ENCODE measurements at regions not wholly inside any gene's neighbourhood (a gene's known extent, or its start where the extent isn't known, plus 50 kb on each side); places are given as distances from the start of the nearest gene placed in this dataset.

DNA sequence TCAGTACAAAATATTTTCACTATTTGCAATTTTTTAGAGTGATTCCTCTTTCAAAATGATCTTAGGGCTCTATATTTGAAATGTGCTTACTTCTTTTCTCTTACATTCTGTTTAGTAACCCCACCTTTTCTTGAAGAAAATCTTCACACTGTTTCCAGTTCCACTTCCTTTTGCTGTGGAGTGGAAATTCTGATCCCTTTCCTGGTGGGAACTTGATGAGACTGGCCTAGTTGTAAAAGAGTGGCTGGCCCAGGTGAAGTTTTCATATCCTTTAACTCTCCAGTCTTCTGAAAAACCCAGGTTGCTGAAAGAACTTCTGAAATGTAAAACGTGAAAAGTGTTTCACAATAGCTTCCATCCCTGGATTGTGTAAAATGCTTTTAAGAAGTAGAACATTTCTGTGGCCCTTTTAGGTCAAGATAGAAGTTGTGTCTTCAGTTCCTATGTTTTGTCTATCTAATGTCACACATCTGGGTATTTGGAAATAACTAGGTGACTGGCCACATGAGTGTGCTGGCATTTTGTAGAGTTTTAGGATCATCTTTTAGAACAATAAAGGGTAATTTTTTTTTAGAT lies 84.8 kb upstream of the LRIG1 start:
- intact Hi-C loops (cut with DNase I), result no loop called here
- no peak overlapping the region for H3K27ac ChIP-seq
- no peaks in the 10 kb centered on the region for H3K9me3 ChIP-seq
- no peaks in the 10 kb centered on the region for H3K4me1 ChIP-seq
- TF ChIP-seq, protein P1, sequence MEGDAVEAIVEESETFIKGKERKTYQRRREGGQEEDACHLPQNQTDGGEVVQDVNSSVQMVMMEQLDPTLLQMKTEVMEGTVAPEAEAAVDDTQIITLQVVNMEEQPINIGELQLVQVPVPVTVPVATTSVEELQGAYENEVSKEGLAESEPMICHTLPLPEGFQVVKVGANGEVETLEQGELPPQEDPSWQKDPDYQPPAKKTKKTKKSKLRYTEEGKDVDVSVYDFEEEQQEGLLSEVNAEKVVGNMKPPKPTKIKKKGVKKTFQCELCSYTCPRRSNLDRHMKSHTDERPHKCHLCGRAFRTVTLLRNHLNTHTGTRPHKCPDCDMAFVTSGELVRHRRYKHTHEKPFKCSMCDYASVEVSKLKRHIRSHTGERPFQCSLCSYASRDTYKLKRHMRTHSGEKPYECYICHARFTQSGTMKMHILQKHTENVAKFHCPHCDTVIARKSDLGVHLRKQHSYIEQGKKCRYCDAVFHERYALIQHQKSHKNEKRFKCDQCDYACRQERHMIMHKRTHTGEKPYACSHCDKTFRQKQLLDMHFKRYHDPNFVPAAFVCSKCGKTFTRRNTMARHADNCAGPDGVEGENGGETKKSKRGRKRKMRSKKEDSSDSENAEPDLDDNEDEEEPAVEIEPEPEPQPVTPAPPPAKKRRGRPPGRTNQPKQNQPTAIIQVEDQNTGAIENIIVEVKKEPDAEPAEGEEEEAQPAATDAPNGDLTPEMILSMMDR (IDR thresholded peaks at IDR 0.05), result no peak
- TF ChIP-seq POLR2AphosphoS5 (IDR thresholded peaks at IDR 0.05; ENCODE audit: insufficient read depth in 1 of 2, low read depth in 1 of 2) (no peak), POLR2A (IDR thresholded peaks at IDR 0.05) (no peak)
- DNase-seq (ENCODE audit: extremely low spot score in 2 of 2), result no peak
- no peaks in the 10 kb centered on the region for H3K27me3 ChIP-seq
- H3K4me3 ChIP-seq, result no peak overlapping the region
- no peaks in the 10 kb centered on the region for H3K36me3 ChIP-seq

DNA sequence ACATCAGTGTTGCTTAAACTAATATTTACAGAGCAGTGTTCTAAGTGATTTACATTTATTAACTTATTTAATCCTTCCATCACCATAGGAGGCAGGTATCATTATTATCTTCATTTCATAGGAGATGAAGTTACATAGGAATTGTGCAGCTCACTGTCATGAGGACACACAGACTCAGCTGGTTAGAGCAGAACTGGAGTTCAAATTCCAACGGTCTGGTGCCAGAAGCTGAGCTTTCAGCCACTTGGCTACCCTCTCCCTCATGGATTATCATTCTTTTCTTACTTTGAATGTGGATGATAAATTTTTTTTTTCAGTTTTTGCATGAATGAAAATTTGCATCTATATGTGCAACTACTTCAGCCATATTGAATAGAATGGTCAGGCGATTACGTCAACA lies 86.0 kb upstream of the LRIG1 start:
- no peak overlapping the region for H3K27ac ChIP-seq
- intact Hi-C loops (cut with DNase I), result no loop called here
- no peaks in the 10 kb centered on the region for H3K9me3 ChIP-seq
- TF ChIP-seq, protein P1 (IDR thresholded peaks at IDR 0.05), result no peak
- no peak for TF ChIP-seq POLR2A (IDR thresholded peaks at IDR 0.05)
- TF ChIP-seq POLR2AphosphoS5 (IDR thresholded peaks at IDR 0.05; ENCODE audit: insufficient read depth in 1 of 2, low read depth in 1 of 2), result no peak
- H3K4me3 ChIP-seq, result no peak overlapping the region
- no peaks in the 10 kb centered on the region for H3K4me1 ChIP-seq
- no peaks in the 10 kb centered on the region for H3K27me3 ChIP-seq
- no peak for DNase-seq (ENCODE audit: extremely low spot score in 2 of 2)
- no peaks in the 10 kb centered on the region for H3K36me3 ChIP-seq

DNA sequence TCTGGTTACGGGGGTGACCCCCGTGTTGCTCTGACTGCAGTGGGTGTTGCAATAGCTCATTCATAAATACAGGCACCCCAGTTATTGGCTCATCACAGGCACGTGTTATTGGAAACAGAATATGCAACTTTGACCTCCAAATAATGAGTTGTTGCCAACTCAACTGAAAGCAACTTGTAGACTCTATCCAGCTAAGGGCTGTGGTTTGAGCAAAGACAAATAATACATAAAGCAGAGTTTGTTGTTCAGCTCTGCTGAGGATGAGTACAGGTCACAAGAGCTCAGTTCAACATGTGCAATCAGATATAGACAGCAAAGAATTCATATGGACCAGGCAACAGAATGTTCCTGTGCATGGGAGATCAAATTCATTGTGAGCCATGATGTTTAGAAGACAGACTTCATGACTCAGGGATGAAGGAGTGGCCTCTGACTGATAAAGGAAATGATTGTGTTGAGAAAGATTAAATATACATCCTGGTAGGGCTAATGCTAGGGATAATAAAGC lies 87.6 kb upstream of the LRIG1 start:
- DNase-seq (ENCODE audit: extremely low spot score in 2 of 2), result no peak
- H3K9me3 ChIP-seq, result no peaks in the 10 kb centered on the region
- no peaks in the 10 kb centered on the region for H3K27me3 ChIP-seq
- no peak overlapping the region for H3K27ac ChIP-seq
- no peak for TF ChIP-seq POLR2AphosphoS5 (IDR thresholded peaks at IDR 0.05; ENCODE audit: insufficient read depth in 1 of 2, low read depth in 1 of 2)
- TF ChIP-seq, protein P1 (IDR thresholded peaks at IDR 0.05), result no peak
- TF ChIP-seq POLR2A (IDR thresholded peaks at IDR 0.05), result no peak
- no peaks in the 10 kb centered on the region for H3K36me3 ChIP-seq
- intact Hi-C loops (cut with DNase I), result no loop called here
- H3K4me3 ChIP-seq, result no peak overlapping the region
- no peaks in the 10 kb centered on the region for H3K4me1 ChIP-seq

DNA sequence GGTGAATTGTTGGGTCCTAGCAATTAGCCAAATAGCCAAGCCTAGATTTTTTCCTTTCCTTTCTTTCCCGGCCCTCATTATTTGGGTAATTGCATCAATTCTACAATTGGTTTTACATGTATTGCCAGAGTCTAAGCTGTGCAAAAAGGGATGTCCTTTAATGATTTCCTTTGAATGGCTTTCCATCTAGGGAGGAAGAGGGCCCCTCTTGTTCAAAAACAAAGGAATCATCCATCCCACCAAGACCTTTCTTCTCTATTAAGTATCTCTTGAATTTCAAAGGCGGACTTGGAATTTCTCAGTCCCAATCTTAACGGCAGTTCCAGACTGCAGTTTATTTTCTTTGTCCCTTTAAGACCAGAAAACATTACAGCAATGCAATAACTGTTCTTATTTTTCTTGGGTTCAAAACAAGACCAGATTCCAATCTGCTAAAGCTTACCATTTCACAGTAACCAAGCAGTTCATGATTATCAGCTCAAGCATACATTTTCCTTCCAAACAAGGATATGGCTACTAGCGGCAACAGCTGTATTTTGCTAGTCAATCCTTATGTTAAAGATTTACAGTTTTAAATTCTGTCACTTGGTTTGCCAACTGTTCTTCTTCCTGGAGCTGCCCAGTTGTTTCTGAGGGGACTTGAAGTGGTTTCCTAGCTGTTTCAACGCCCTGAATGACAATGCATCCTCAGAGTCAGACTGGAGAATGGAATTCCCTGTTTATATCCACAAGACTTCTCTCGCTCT lies 91.4 kb upstream of the LRIG1 start:
- Histone ChIP-seq H3K9me3 (no peaks in the 10 kb centered on the region), H3K27me3 (no peaks in the 10 kb centered on the region), H3K4me3 (no peak overlapping the region), H3K27ac (no peak overlapping the region), H3K36me3 (no peaks in the 10 kb centered on the region), H3K4me1 (no peaks in the 10 kb centered on the region)
- no peak for DNase-seq (ENCODE audit: extremely low spot score in 2 of 2)
- TF ChIP-seq POLR2AphosphoS5 (IDR thresholded peaks at IDR 0.05; ENCODE audit: insufficient read depth in 1 of 2, low read depth in 1 of 2), result no peak
- no peak for TF ChIP-seq POLR2A (IDR thresholded peaks at IDR 0.05)
- TF ChIP-seq, protein P1 (IDR thresholded peaks at IDR 0.05), result no peak
- intact Hi-C loops (cut with DNase I), result no loop called here
